Uterus (tissue), 2 donors: ENCODE measurements at regions not wholly inside any gene's neighbourhood (a gene's known extent, or its start where the extent isn't known, plus 50 kb on each side); places are given as distances from the start of the nearest gene placed in this dataset.

Experiments
- CTCF ChIP-seq, 4 experiments: fragments of 200-600 bp in 2 of 4; fragments of 450-650 bp in 2 of 4; sonication (generic) in 2 of 4; IDR thresholded peaks; one replicate each; pipeline ENCODE4 v1.5.1; 2016 to 2019; ENCODE audit warnings: antibody characterized with exemption in 4 of 4, mild to moderate bottlenecking in 2 of 4, moderate library complexity in 1 of 4
- POLR2A ChIP-seq, 2 donors: fragments of 450-650 bp; IDR thresholded peaks; one replicate each; pipeline ENCODE4 v1.6.1; 2016; ENCODE audit warnings: antibody characterized with exemption in 2 of 2, mild to moderate bottlenecking in 1 of 2, moderate library complexity in 1 of 2

DNA sequence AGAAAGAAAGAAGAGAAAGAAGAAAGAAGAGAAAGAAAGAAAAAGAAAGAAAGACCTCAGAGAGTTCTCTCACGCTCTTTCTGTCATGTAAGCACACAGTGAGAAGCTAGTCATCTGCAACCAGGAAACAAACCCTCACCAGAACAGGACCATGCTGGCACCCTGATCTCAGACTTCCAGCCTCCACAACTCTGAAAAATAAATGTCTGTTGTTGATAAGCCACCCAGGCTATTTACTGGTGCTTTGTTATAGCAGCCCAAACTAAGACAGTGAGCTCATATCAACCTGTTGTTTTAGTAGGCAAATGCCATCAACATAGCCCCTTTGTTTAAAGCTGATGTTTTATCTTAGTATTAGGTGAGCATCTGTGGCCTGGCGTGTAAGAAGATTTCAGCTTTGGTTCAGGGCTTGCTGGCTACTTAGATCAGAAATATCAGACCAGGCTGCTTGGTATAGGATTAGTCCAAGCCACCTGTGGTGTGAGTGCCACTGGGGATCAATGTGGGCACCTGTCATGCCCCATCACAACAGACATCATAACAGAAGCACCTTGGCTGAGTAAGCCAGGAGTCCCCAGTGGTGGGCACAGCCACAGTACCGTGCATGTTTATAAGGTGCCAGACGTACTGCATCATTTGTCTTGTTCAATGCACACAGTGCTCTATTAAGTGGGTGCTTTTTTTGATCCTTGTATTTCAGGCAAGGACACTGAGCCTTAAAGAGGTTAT, 94.4 kb downstream of the LBH start:
- TF ChIP-seq CTCF (IDR thresholded peaks at IDR 0.05): no peak
- TF ChIP-seq POLR2A (IDR thresholded peaks at IDR 0.05): no peak
